KOPT-K1 (cell line): ENCODE measurements at regions not wholly inside any gene's neighbourhood (a gene's known extent, or its start where the extent isn't known, plus 50 kb on each side); places are given as distances from the start of the nearest gene placed in this dataset.

Source experiments
- H3K27ac ChIP-seq: fragments of 200-600 bp; sonication (generic); 2 replicates; pipeline ENCODE4 v1.5.1; 2016; ENCODE audit warnings: antibody characterized with exemption, mild to moderate bottlenecking, low read depth, low read length; ENCODE audit not compliant: poor library complexity, severe bottlenecking
- H3K36me3 ChIP-seq: fragments of 200-600 bp; sonication (generic); 2 replicates; pipeline ENCODE4 v1.5.1; 2017; ENCODE audit warnings: antibody characterized with exemption, mild to moderate bottlenecking, low read length, moderate library complexity; ENCODE audit not compliant: insufficient read depth
- H3K9me3 ChIP-seq: fragments of 200-600 bp; sonication (generic); 2 replicates; pipeline ENCODE4 v1.5.1; 2017; ENCODE audit warnings: antibody characterized with exemption, low read length, mild to moderate bottlenecking; ENCODE audit not compliant: insufficient read depth, poor library complexity, severe bottlenecking

DNA sequence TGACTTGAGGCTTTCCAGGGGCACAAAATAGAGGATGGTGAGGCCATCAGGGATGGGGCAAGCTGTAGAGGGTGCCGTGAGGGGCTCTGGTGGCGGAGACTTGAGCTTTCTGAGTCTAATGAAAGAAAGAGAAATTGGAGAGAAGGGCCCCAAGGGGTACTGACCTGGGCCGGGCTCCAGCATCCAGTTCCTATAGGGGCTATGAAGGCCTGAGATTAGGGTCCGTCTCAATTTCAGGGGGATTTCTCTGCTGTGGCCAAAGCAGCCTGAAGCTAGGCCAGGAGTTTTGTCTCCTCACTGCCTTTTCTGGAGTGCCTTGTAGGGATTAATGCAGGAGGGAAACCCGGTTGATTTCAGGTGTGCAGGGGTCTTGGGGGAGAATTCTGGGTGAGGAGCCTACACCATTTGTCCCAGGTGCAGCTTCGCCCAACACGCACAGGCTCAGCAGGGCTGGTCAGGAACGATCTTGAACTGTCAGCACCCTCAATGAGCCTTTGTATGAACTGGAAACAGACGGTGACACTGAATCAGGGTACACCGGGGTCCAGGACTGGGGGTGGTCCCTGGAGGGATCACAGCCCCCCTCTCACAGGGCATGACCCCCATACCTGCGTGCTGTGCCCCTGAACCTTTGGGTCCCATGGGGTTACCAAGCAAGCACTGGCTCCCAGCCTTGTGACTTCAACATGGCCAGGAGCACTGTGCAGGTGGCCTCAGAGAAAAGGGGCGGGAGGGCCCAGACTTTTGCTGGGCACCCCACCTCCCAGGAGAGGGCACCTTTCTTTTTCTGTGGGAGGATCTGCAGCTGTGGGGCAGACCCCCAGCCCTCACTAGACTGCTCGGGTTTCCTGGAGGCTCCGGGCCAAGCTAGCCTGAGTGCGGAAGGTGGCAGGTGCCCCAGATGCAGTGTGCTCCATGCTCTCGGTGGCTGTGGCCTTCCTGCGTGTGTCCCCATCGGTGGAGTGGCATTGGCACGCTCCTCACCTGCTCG lies 122.9 kb upstream of the RET start:
- Histone ChIP-seq H3K27ac (no peak overlapping the region), H3K9me3 (peaks cover 7% of the 10 kb centered on the region), H3K36me3 (no peaks in the 10 kb centered on the region)

DNA sequence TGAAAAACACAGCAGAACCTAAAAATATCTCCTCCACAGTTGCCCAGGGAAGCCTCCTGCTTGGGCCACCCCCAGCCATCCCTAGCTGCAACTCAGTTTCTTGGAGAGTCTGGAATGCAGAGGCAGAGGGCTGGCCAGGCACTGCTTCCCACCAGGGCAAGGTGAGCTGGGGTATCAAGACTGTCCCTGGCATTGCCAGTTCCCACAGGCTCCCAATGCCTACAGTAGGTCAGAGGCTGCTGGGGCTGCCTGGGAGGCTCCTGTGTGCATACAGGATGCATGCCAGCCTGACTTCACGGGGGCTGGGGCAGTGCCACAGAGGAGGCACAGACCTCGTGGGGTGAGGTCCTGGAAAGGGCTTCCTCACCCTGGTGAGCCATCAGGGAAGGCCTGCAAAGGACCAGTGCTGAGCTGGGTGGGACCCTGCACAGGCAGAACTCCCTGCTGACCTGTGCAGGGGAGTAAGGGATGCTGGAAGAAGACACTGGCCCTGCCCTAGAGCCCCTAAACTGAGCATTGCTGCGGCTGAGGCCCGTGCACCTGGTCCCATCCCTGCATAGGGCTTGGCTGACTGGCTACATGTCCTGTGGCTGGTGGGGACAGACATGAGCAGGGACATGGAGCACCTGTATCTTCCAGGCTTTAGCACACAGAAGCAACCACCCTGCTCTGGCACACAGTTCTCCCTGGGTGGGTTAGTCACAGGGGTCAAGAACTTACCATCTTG lies 121.9 kb upstream of the RET start:
- H3K36me3 ChIP-seq, result no peaks in the 10 kb centered on the region
- no peak overlapping the region for H3K27ac ChIP-seq
- H3K9me3 ChIP-seq, result peaks cover 7% of the 10 kb centered on the region

DNA sequence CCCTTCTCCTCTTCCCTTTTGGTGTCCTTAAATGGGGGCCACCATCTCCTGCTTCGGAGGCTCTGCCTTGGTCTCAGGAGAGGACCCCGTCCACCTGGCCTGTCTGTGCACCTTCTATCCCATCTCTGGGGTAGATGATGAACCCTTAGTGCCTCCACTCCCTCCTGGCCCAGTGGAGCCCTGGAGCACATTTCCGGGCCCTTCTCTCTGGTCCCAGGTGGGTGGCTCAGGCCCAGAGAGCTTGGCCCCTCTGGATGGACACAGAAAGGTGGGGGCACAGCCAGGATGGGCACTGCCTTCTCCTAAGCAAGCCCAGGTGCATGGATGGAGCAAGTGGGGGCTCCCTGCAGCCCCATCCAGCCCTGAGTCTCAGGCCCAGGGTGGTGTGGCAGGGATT lies 121.4 kb upstream of the RET start:
- Histone ChIP-seq H3K27ac (no peak overlapping the region), H3K9me3 (peaks cover 7% of the 10 kb centered on the region), H3K36me3 (no peaks in the 10 kb centered on the region)

DNA sequence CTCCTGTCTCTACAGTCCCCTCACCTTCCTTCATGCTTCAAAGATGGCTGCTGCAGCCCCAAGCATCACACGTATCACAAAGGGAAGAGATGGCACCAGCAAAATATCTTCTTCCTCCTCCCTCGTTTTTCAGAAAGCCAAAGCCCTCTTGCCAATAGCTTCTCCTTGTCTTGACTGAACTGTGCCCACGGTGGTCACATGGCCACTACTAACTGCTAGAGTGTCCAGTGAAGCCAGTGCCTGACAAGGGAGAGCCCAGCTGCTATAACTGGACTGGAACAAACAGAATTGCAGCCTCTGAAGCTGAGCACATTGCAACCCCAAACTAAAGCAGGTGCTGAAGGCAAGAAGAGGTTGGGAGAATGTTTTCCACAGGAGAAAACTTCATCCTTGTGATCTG lies 120.8 kb upstream of the RET start:
- Histone ChIP-seq H3K9me3 (peaks cover 7% of the 10 kb centered on the region), H3K27ac (no peak overlapping the region), H3K36me3 (no peaks in the 10 kb centered on the region)

DNA sequence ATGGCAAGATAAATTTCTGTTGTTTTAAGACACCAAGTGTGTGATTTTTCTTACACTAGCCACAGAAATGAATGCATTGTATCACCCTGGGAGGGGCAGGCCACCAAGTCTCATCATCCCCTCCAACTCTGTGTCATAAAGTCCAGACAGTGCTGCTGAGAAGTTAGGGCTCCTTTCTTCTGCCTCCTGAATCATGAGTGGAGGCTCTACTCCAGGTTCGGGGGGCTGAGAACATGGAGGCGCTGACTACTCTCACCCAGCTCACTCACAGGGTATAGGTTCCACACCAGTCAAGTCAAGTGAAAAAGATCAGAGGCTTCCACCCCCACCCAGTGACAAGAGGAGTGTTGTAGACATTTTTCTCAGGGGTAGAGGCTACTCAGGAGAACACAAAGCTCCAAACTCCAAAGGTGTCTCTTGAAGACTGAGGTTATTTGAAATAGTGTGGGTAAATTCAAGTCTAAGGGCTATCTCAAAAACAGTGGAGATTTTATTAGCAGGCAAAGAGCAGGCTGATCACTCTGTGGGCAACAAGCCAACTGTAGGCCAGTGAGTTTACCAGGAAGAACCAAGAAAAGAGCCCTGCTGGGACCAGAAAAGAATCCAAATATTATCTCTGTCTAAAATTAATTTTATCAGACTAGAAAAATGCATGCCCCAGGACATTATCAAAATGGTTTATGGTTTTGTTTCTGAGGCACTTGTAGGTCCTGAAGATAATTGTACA lies 118.6 kb upstream of the RET start:
- Histone ChIP-seq H3K9me3 (peaks cover 3% of the 10 kb centered on the region), H3K27ac (no peak overlapping the region), H3K36me3 (no peaks in the 10 kb centered on the region)

DNA sequence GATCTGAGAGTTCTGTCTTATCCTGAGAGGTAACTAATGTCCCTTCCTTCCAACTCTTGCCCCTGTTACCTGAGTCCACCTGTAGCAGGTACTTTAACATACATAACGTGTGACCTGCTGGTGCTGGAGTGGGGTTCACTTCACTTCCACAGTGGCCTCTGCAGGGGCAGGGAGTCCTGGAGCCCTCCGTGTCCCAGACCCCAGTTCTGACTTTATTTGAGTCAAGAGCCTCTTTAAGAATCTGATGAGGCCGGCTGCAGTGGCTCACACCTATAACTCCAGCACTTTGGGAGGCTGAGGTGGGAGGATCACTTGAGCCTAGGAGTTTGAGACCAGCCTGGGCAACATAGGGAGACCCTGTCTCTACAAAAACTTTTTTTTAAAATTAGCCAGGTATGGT lies 117.0 kb upstream of the RET start:
- no peak overlapping the region for H3K27ac ChIP-seq
- H3K9me3 ChIP-seq, result no peaks in the 10 kb centered on the region
- no peaks in the 10 kb centered on the region for H3K36me3 ChIP-seq

DNA sequence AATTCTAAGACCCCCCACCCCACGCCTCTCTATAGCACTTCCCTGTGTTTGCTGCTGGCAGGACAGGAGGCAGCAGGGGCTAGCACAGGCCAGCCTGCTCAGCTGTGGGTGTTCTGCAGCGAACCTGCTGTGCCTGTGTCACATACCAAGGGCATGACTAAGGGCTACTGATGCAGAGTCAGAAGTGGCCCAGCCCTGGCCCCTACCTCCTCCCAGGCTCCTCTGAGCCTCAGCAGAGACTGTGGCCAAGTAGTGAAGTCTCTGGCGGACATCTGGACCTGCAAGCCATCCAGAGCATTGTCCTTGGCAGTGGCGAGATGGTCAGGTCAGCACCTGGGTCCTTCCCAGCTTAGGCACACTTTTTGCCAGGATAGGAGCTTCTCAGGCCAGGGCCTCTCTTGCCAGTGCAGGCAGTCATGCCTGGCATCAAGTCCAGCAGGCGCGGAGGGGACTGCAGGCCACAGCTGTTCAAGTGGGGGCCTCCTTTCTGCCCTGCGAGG lies 116.3 kb upstream of the RET start:
- no peaks in the 10 kb centered on the region for H3K9me3 ChIP-seq
- no peaks in the 10 kb centered on the region for H3K36me3 ChIP-seq
- no peak overlapping the region for H3K27ac ChIP-seq

DNA sequence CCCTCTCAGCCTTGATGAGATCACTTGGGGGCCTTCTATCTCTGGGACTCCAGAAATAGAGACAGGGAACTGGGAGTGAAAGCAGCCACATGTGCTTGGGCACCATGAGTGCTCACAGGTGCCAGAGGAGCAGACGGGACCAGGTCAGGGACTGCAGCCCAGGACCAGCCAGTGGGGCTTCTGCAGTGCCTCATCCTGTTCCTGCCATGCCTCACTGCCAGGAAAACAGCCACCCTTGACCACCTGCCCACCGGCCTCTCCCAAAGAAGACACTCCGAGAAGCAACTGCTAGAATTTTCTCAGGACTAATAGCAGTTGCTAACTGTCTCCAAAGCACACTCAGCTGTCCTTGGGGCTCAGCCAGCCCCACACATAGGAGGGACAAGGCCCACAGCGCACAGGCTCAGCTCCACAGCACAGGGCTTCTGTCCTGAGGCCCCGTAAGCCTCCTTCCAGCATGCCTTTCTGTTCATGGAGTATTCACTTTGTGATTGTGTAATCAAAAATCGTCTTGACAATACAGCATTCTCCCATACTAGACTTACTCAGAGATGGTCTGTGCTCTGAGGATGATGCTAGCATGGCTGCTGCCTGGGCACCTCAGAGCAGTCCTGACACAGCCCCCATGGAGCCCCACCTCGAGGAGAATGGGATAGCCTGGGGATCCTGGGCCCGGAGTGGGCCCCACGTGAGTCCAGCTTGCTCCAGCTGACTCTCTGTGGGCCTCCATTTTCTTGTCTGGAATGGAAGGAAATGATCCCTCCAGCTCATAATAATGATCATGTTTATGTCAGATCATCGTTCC lies 115.7 kb upstream of the RET start:
- H3K27ac ChIP-seq, result no peak overlapping the region
- no peaks in the 10 kb centered on the region for H3K9me3 ChIP-seq
- no peaks in the 10 kb centered on the region for H3K36me3 ChIP-seq

DNA sequence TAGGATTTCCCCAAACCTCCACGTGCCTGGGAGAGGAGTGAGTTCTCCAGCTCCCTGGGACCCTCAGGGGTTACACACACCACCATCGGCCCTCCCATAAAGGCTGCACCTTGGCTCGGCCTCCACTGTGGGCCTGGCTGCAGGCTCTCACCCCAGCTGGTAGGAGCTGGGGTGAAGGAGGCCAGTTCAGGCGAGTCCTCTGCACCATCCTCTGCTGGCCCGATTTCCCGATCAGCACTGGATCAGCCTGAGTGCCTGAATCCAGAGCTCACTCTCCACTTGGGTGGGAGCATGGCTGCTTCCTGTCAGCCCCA lies 115.1 kb upstream of the RET start:
- Histone ChIP-seq H3K36me3 (no peaks in the 10 kb centered on the region), H3K9me3 (no peaks in the 10 kb centered on the region), H3K27ac (no peak overlapping the region)

DNA sequence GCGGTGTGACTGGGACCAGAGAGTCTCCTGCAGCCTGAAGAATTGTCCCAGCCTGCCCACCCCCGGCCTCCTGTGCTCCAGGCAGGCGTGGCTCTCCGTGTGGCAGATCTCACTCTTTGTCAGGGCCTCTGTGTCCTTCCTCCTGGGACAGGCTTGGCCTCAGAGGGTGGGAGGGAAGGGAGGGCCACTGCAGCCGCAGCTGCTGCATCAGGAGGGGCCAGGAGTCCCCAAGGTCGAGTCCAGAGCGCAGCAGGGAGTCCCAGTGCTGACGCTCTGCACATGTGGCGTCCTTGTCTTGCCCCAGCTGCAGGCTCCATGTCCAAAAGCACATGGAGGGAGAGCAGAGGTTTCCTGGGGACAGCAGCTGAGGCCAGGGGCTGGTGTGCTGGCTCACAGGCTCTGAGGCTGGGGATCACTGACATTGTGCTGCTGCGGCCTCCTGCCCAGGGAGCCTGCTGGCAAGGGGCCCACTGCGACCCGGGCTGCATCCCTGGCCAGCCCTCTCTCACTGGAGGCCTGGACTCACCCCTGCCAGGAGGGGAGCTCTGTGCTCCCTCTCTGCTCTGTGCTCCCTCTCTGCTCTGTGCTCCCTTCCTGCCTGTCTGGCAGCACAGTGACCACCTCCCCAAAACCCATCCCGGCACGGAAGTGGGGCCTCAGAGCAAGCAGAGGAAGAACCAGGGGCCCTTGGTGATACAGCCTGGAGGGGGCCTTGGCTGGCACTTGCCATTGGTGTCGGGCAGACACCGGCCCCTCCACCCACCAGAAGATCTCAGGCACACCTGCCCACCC lies 114.6 kb upstream of the RET start:
- no peaks in the 10 kb centered on the region for H3K36me3 ChIP-seq
- H3K27ac ChIP-seq, result no peak overlapping the region
- no peaks in the 10 kb centered on the region for H3K9me3 ChIP-seq

DNA sequence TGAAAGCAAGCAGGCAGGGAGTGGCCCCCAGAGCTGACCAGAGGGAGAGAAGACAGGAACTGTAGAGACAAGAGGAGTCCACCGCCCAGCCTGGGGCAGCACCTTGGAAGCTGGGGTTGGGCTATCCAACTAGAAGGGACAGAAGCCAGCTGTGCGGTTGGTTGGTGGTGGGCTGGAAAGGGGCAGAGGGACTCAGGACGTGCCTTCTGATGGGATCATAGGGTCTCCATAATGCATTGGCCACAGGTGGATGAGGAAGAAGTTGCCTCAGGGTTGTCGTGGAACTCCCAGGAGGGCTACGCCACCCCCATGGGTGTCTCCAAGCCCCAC lies 114.0 kb upstream of the RET start:
- Histone ChIP-seq H3K36me3 (no peaks in the 10 kb centered on the region), H3K9me3 (no peaks in the 10 kb centered on the region), H3K27ac (no peak overlapping the region)

DNA sequence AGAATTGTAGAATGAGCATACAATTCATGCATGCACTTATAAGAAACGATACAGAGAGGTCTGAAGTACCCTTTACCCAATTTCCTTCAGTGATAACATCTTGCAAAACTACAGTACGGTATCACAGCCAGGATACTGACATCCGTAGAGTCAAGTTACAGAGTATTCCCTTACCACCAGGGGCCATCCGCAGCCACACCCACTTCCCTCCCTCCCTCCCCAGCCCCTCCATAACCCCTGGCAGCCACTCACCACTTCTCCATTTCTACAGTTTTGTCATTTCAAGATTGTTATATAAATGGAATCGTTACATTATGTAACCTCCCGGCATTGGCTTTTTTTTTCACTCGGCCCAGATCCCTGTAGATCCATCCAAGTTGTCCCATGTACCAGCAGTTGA lies 113.6 kb upstream of the RET start:
- H3K36me3 ChIP-seq, result no peaks in the 10 kb centered on the region

DNA sequence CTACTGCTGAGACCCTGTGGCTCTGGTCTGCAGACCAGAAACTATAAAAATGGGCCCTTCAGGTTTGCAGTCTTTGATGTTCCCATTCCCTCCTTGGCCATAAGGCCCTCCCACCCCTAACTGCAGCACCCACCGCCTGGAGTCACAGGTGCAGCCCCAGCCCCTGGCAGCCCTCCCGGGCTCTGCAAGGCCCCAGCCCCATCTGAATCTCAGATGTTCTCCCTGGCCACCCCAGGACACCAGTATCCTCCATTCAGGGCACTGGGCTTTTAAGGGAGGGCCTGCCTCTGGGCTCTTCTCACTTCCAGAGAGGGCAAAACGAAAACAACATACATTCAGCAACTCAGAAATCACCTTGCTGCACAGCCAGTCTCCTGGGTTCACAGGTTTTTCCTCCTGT lies 107.7 kb upstream of the RET start:
- Histone ChIP-seq H3K27ac (no peak overlapping the region), H3K36me3 (no peaks in the 10 kb centered on the region), H3K9me3 (no peaks in the 10 kb centered on the region)

More for the DNA sequence above, 113.6 kb upstream of the RET start:
- H3K9me3 ChIP-seq, result no peaks in the 10 kb centered on the region
- H3K27ac ChIP-seq, result no peak overlapping the region

DNA sequence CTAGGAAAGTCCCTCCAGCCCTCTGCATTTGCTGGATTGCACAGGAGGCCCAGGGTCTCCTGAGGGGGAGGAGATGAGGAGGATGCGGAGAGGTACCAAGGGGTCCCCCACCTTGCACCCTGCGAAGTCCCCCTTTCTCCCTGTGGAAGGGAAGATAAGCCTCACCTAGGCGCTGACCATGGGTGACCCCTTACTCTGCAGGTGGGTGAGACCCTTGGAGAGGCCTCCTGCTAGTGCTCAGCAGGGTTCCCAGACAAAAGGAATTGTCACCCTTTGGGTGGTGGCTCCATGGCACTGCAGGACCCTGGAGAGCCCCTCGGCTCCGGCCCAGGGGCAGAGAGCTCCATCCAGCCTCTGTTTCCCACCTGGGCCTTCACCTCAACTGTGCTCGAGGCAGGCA lies 107.0 kb upstream of the RET start:
- H3K36me3 ChIP-seq, result no peaks in the 10 kb centered on the region
- H3K9me3 ChIP-seq, result no peaks in the 10 kb centered on the region
- no peak overlapping the region for H3K27ac ChIP-seq
